GM19351 (cell line): ENCODE measurements at regions not wholly inside any gene's neighbourhood (a gene's known extent, or its start where the extent isn't known, plus 50 kb on each side); places are given as distances from the start of the nearest gene placed in this dataset.

Experiments used
- ATAC-seq: cut with Tn5 transposase; IDR thresholded peaks from one replicate; pipeline ENCODE4 v1.9.1; 2021; ENCODE audit warnings: mild to moderate bottlenecking, moderate library complexity; ENCODE audit not compliant: unreplicated experiment

DNA sequence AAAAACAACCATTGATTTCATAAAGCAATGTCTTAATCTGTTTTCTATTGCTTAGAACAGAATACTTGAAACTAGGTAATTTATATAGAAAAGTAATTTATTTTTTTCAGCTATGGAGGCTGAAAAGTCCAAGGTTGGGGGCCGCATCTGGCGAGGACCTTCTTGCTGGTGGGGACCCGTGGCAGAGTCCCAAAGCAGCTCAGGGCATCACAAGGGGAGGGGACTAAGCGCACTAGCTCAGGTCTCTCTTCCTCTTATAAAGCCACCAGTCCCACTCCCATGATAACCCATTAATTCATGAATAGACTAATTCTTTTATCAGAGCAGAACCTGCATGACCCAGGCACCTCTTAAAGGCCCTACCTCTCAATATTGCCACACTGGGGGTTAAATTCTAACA, 87.2 kb upstream of the KLF13 start:
- no peak for ATAC-seq

DNA sequence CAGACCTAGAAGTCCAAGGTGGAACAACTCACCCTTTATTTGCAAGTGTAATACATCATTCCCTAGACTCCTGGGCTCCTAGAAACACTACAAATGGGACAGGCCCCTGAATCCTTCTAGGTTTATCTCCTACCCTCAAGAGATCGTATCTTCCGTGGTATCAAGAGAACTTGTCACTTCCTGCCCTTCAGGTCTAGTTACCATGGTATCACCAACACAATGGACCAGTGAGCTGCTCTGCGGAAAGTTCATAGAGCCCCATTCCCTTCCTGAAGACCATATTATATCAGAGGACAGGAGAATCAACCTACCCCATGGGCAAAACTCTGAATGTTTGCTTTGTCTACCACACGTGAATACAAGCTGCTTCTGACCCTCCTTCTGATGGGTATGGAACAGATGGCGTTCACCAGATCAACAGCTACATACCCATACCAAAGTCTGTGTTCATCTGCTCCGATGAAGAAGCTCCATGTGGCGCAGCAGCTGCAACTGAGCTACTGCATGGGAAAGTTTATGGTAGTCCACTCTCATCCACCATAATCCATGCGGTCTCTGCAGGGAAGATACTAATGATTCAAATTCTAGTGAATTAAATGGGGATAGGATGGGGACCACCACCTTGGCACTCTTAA, 84.6 kb upstream of the KLF13 start:
- ATAC-seq: no peak

DNA sequence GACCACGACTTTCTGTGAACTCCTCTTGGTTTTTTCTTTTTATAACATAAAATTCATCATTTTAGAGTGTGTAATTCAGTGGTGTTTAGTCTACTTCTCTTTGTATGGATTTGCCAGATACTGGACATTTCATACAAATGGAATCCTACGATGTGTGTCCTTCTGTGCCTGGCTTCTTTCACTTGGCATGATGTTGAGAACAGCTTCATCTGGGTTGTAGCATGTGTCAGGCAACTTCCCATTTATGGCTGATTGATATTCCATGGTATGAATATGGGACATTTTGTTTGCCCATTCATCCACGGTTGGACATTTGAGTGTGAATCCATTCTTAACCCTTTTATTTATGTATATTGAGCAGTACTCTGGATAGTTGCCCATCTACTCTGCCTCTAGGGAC, 82.7 kb upstream of the KLF13 start:
- no peak for ATAC-seq

- peak; percentile 90 for ATAC-seq
Measured at GRCh38 chr15:31245135-31245689, 81.4 kb upstream of the KLF13 start.

- ATAC-seq: no peak
Measured at GRCh38 chr15:31245756-31246155, 80.9 kb upstream of the KLF13 start.

GRCh38 chr15:31247404-31247803, 79.2 kb upstream of the KLF13 start:
- no peak for ATAC-seq

GRCh38 chr15:31248263-31248662, 78.4 kb upstream of the KLF13 start:
- ATAC-seq: no peak

DNA sequence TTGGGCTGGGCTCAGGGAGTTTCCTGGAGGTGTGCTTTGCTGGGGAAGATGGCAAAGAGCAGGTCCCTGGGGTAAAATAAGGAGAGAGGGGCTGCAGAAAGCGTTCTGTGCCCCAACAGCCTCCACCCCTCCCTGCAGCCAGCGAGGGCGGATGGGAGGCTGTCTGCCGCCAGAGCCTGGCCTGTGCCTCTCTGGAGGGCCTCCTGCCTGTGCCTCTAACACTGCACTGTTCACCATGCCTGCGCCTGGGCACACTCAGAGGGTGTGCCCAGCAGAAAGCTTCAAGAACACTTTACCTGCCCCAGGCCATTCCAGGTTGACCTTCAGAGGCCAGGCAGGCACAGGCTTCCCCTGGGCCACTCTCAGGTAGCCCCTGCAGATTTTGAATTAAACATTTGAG, 77.7 kb upstream of the KLF13 start:
- ATAC-seq: no peak

GRCh38 chr15:31250033-31250432, 76.6 kb upstream of the KLF13 start:
- ATAC-seq: no peak

- no peak for ATAC-seq
Measured at GRCh38 chr15:31251165-31251564, 75.5 kb upstream of the KLF13 start.

- ATAC-seq: no peak
Measured at GRCh38 chr15:31252171-31252785, 74.4 kb upstream of the KLF13 start.

DNA sequence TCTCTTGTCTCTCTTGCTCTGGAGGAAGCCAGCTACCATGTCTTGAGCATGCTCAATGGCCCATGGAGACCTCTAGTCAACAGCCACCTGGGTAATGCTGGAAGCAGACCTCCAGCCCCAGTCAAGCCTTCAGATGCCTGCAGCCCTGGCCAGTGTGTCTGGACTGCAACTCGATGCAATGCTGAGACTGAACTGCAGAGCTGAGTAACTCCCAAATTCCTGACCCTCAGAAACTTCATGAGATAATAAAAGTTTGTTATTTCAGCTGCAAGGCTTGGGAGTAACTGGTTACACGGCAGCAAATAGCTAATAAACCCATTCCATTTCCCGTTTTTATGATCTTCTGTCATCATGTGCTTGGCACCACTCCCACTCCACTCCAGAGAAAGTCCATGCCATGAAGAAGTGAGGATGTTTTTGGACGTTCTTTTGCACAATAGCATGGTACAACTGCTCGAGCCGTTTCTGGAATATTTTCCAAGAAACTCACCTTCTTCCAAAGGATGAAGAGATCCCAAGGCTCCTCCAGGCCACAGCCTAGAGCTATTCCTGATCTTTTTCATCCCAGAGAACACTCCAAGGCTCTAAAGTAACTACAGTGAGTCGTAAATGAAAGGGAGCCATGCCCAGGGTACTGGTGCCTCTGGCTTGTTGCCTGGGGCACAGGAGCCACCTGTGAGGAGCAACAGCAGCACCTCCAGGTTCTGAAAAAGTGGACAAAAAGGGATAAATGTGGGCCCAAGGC, 72.0 kb upstream of the KLF13 start:
- no peak for ATAC-seq

- no peak for ATAC-seq
Measured at GRCh38 chr15:31255176-31255510, 71.5 kb upstream of the KLF13 start.

DNA sequence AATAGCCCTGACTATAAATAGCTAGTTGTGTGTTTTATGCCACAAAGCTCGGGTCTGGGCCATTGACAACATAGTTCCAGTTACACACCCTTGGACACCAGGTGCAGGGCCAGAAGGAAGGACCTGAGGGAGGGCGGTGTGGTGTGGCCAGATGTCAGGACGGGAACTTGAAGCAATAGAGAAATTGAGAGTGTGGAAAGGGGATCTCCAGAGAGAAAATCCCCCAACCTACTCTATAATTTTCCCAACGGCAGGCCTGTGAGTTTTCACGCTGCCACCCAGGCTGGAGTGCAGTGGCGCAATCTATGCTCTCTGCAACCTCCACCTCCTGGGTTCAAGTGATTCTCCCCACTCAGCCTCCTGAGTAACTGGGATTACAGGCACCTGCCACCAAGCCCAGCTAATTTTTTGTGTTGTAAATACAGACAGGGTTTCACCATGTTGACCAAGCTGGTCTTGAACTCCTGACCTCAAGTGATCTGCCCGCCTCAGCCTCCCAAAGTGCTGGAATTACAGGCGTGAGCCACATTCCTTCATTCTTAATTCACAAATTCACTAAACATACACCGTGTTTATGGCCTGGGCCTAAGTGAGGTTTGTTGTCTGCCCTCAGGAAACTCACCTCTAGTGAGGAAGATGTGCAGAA, 70.8 kb upstream of the KLF13 start:
- ATAC-seq: peak; percentile 59

DNA sequence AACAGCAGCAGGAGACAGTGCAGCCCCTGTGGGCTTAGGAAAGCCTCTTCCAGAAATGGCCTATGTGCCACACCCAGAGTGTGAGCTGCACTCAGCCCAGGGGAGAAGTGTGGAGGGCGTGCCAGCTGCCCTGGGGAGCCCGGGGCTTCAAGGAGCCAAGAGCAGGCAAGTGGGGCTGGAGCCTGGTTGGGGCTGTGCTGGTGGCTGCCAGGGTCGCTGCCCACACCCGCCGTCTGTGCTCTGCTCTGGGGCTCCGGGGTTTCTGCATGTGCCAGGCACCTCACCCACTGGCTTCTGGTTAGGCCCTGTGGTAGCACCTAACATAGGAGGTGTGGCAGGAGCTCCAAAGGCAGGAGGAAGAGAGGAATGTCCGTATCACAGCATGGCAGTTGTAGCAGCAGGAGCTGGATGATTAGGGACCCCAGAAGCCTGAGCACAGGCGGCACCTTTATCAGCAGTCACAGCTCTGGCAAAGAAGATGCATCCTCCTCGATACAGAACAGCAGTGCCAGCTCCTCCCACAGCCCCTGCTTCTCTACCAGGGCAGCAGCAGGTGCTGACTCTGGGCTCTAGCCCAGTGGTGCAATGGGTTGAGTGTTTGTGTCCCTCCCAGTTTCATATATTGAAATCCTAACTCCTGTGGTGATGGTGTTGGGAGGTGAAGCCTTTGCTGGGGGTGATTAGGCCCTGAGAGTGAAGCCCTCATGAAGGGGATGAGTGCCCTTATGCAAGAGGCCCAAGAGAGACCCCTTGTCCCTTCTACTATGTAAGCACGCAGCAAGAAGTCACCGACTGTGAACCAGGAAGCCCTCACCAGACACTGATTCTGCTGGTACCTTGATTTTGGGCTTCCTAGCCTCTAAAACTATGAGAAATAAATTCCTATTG, 70.0 kb upstream of the KLF13 start:
- ATAC-seq: no peak

DNA sequence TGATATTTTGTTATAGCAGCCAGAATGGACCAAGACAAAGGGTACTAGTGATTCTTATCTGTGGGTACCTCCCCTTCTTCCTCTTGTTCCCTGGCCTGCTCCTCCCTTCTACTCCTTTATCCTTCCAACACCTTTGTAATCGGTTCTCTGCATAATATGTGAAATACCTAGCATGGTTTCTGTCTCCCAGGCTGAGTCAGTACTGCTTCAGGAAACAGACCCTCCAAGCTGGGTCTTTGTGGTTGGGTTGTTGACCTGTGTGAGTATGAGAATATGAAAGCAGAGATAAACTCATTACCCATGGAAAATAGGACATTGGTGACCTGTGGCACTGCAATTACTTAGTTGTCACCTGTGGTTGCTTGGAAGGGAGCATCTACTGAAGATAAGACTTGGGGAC, 69.3 kb upstream of the KLF13 start:
- no peak for ATAC-seq

GRCh38 chr15:31258260-31258659, 68.4 kb upstream of the KLF13 start:
- no peak for ATAC-seq

GRCh38 chr15:31259562-31260252, 66.9 kb upstream of the KLF13 start:
- no peak for ATAC-seq

- ATAC-seq: no peak
Measured at GRCh38 chr15:31260646-31261265, 65.9 kb upstream of the KLF13 start.
